Astrocyte (in vitro differentiated cells and primary cell): ENCODE measurements at regions not wholly inside any gene's neighbourhood (a gene's known extent, or its start where the extent isn't known, plus 50 kb on each side); places are given as distances from the start of the nearest gene placed in this dataset.

Experiments used
- EZH2 ChIP-seq: IDR thresholded peaks from 2 replicates; pipeline ENCODE4 v1.6.1; 2012; ENCODE audit warnings: mild to moderate bottlenecking, low read length, inconsistent platforms; ENCODE audit not compliant: insufficient read depth
- TF ChIP-seq, protein P1 (sequence below): IDR thresholded peaks from 2 replicates; pipeline ENCODE4 v1.5.1; 2011; ENCODE audit warnings: low read depth, mild to moderate bottlenecking, inconsistent platforms, low read length, moderate library complexity; ENCODE audit not compliant: insufficient read depth

DNA sequence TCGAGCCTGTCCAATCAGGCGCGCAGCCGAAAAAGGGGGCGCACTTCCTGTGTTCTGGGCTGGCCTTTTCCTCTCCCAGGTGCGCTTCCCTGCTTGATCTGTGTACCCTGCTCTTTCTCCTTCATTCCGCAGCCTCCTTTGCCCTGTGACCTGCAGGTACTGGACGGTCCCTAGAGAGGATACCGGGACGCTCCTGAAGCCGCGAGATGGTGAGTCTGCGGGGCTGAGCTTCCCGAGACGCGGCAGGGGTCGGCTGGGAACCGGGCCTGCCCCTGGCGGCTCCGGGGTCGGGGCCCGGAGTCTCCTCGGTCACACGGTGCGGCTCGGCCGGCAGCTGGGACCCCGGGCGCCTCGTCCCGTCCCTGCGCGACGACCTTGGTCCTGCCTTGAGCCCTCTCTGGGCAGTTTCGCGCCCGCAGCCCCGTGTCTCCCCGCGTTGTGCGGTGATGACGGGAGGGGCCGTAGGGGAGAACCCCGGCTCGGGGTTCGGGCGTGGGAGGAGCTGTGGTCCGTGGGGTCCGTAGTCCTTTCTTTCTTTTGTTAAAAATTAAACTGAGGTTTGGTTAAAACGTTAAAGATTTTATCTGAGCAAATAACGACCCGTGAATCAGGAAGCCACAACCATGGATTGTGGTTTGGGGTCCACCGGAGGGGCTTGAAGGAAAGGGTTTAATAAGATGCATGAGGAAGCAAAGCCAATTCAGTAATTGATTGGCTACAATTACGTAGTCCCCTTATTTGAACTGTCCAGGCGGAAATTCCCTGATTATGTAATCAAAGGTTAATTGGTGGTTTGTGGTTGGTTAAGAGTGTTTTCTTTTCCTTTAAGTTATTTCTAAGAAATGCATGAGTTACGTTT lies 172.8 kb upstream of the ZNF267 start:
- TF ChIP-seq, protein P1, sequence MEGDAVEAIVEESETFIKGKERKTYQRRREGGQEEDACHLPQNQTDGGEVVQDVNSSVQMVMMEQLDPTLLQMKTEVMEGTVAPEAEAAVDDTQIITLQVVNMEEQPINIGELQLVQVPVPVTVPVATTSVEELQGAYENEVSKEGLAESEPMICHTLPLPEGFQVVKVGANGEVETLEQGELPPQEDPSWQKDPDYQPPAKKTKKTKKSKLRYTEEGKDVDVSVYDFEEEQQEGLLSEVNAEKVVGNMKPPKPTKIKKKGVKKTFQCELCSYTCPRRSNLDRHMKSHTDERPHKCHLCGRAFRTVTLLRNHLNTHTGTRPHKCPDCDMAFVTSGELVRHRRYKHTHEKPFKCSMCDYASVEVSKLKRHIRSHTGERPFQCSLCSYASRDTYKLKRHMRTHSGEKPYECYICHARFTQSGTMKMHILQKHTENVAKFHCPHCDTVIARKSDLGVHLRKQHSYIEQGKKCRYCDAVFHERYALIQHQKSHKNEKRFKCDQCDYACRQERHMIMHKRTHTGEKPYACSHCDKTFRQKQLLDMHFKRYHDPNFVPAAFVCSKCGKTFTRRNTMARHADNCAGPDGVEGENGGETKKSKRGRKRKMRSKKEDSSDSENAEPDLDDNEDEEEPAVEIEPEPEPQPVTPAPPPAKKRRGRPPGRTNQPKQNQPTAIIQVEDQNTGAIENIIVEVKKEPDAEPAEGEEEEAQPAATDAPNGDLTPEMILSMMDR: no peak
- no peak for TF ChIP-seq EZH2
